GM23248 (cell line): ENCODE measurements at regions not wholly inside any gene's neighbourhood (a gene's known extent, or its start where the extent isn't known, plus 50 kb on each side); places are given as distances from the start of the nearest gene placed in this dataset.

Source experiments
- DNase-seq: peaks from one replicate; pipeline ENCODE4 v3.0.0-alpha.2; 2015
- H2AFZ ChIP-seq: fragments of 200-600 bp; sonication (generic); 2 replicates; pipeline ENCODE4 v1.6.1; 2016; ENCODE audit warnings: antibody characterized with exemption
- H3F3A ChIP-seq: fragments of 200-600 bp; sonication (generic); 2 replicates; pipeline ENCODE4 v1.6.1; 2016; ENCODE audit warnings: mild to moderate bottlenecking, antibody characterized with exemption, mixed run types; ENCODE audit not compliant: insufficient read depth
- H3K27ac ChIP-seq: fragments of 200-600 bp; sonication (generic); 2 replicates; pipeline ENCODE4 v1.5.1; 2016; ENCODE audit warnings: mild to moderate bottlenecking
- H3K27me3 ChIP-seq: fragments of 200-600 bp; sonication (generic); replicated peaks from 2 replicates; pipeline ENCODE4 v1.6.1; 2016; ENCODE audit warnings: mild to moderate bottlenecking; ENCODE audit not compliant: insufficient read depth
- H3K36me3 ChIP-seq: fragments of 200-600 bp; sonication (generic); 2 replicates; pipeline ENCODE4 v1.6.1; 2016; ENCODE audit warnings: low read depth, mild to moderate bottlenecking
- H3K4me1 ChIP-seq: fragments of 200-600 bp; sonication (generic); 2 replicates; pipeline ENCODE4 v1.6.1; 2016; ENCODE audit warnings: mild to moderate bottlenecking; ENCODE audit not compliant: insufficient read depth
- H3K4me2 ChIP-seq: fragments of 200-600 bp; sonication (generic); one replicate; pipeline ENCODE4 v1.6.1; 2016; ENCODE audit warnings: mild to moderate bottlenecking; ENCODE audit not compliant: unreplicated experiment
- H3K4me3 ChIP-seq: fragments of 200-600 bp; sonication (generic); 2 replicates; pipeline ENCODE4 v1.5.1; 2016; ENCODE audit warnings: mild to moderate bottlenecking
- H3K79me2 ChIP-seq: fragments of 200-600 bp; sonication (generic); 2 replicates; pipeline ENCODE4 v1.6.1; 2016; ENCODE audit warnings: mild to moderate bottlenecking; ENCODE audit not compliant: insufficient read depth
- H3K9ac ChIP-seq: fragments of 200-600 bp; sonication (generic); 2 replicates; pipeline ENCODE4 v1.6.1; 2016; ENCODE audit warnings: mild to moderate bottlenecking
- H3K9me2 ChIP-seq: fragments of 200-600 bp; sonication (generic); 2 replicates; pipeline ENCODE4 v1.6.1; 2016; ENCODE audit warnings: mixed run types, mild to moderate bottlenecking, moderate library complexity; ENCODE audit not compliant: insufficient read depth
- H3K9me3 ChIP-seq: fragments of 200-600 bp; sonication (generic); one replicate; pipeline ENCODE4 v1.6.1; 2017; ENCODE audit warnings: low read depth
- H4K20me1 ChIP-seq: fragments of 200-600 bp; sonication (generic); 2 replicates; pipeline ENCODE4 v1.6.0; 2016; ENCODE audit not compliant: insufficient read depth
- EZH2 ChIP-seq: fragments of 200-600 bp; sonication (generic); IDR thresholded peaks from 2 replicates; pipeline ENCODE4 v1.6.1; 2018; ENCODE audit warnings: antibody characterized with exemption, mild to moderate bottlenecking; ENCODE audit not compliant: insufficient read depth, poor library complexity, severe bottlenecking
- EZH2phosphoT487 ChIP-seq: fragments of 200-600 bp; sonication (generic); IDR thresholded peaks from 2 replicates; pipeline ENCODE4 v1.6.1; 2018; ENCODE audit warnings: antibody characterized with exemption, moderate library complexity, mild to moderate bottlenecking, low read depth; ENCODE audit not compliant: insufficient read depth
- WGBS, 2 experiments: methylation state at CpG; one replicate each; pipeline ENCODE4 v1.1.6; 2015 to 2017; ENCODE audit warnings: low lambda C conversion rate in 2 of 2, low coverage in 1 of 2; ENCODE audit errors: missing lambda C conversion rate in 2 of 2; 5-methylcytosine and 5-hydroxymethylcytosine counted together
- in situ Hi-C: fragments of 300-500 bp; cut with MboI; formaldehyde crosslinking; loops from 2 replicates; pipeline ENCODE4 v1.15.0; 2020

- no peaks in the 10 kb centered on the region for H3K36me3 ChIP-seq
- no peak for DNase-seq
Observed at GRCh38 chr5:74334762-74335384, 305.7 kb downstream of the ENC1 start.

GRCh38 chr5:74334062-74334761 lies 306.3 kb downstream of the ENC1 start:
- no peak for DNase-seq
- Histone ChIP-seq H3F3A (no peaks in the 10 kb centered on the region), H3K4me3 (no peak overlapping the region), H3K9me3 (no peaks in the 10 kb centered on the region), H3K4me1 (no peaks in the 10 kb centered on the region), H3K27me3 (no peaks in the 10 kb centered on the region), H3K36me3 (no peaks in the 10 kb centered on the region), H3K4me2 (no peak overlapping the region), H4K20me1 (no peaks in the 10 kb centered on the region), H3K9ac (no peak overlapping the region), H2AFZ (no peak overlapping the region), H3K79me2 (no peaks in the 10 kb centered on the region), H3K27ac (no peak overlapping the region), H3K9me2 (no peaks in the 10 kb centered on the region)
- TF ChIP-seq EZH2phosphoT487: no peak
- no peak for TF ChIP-seq EZH2
- WGBS, 2 experiments: 70 to 73% methylated on average over 4 of the region's 4 CpGs
- in situ Hi-C loops: no loop called here

More at GRCh38 chr5:74334762-74335384, 305.7 kb downstream of the ENC1 start:
- no peaks in the 10 kb centered on the region for H3F3A ChIP-seq
- in situ Hi-C loops: no loop called here
- H4K20me1 ChIP-seq: no peaks in the 10 kb centered on the region
- H3K27me3 ChIP-seq: no peaks in the 10 kb centered on the region
- no peak overlapping the region for H3K4me2 ChIP-seq
- no peaks in the 10 kb centered on the region for H3K79me2 ChIP-seq
- no peak overlapping the region for H2AFZ ChIP-seq
- no peaks in the 10 kb centered on the region for H3K4me1 ChIP-seq
- H3K27ac ChIP-seq: no peak overlapping the region
- TF ChIP-seq EZH2phosphoT487 (no peak), EZH2 (no peak)
- H3K9me3 ChIP-seq: no peaks in the 10 kb centered on the region
- 68 to 76% methylated on average over 5 of the region's 5 CpGs for WGBS, 2 experiments
- no peak overlapping the region for H3K4me3 ChIP-seq
- no peak overlapping the region for H3K9ac ChIP-seq
- H3K9me2 ChIP-seq: no peaks in the 10 kb centered on the region

- no peak overlapping the region for H3K9ac ChIP-seq
- H3K36me3 ChIP-seq: no peaks in the 10 kb centered on the region
- H3K4me2 ChIP-seq: no peak overlapping the region
- H3K9me2 ChIP-seq: no peaks in the 10 kb centered on the region
- no peak overlapping the region for H3K4me3 ChIP-seq
- no peaks in the 10 kb centered on the region for H3K9me3 ChIP-seq
- no peaks in the 10 kb centered on the region for H3K79me2 ChIP-seq
- H3F3A ChIP-seq: no peaks in the 10 kb centered on the region
- TF ChIP-seq EZH2phosphoT487: no peak
- TF ChIP-seq EZH2: no peak
- in situ Hi-C loops: no loop called here
- no peaks in the 10 kb centered on the region for H4K20me1 ChIP-seq
- H3K27me3 ChIP-seq: no peaks in the 10 kb centered on the region
- H3K4me1 ChIP-seq: no peaks in the 10 kb centered on the region
- H3K27ac ChIP-seq: no peak overlapping the region
- H2AFZ ChIP-seq: no peak overlapping the region
- no peak for DNase-seq
Observed at GRCh38 chr5:74333430-74333829, 307.1 kb downstream of the ENC1 start.

- H3F3A ChIP-seq: peaks cover under 1% of the 10 kb centered on the region
- 94 to 96% methylated on average over 3 of the region's 3 CpGs for WGBS, 2 experiments
- H3K9me3 ChIP-seq: no peaks in the 10 kb centered on the region
- H3K27me3 ChIP-seq: no peaks in the 10 kb centered on the region
- H3K36me3 ChIP-seq: no peaks in the 10 kb centered on the region
- H3K4me2 ChIP-seq: no peak overlapping the region
- no peak overlapping the region for H3K27ac ChIP-seq
- no peak overlapping the region for H3K4me3 ChIP-seq
- TF ChIP-seq EZH2phosphoT487 (no peak), EZH2 (no peak)
- no peaks in the 10 kb centered on the region for H3K9me2 ChIP-seq
- no peak overlapping the region for H2AFZ ChIP-seq
- DNase-seq: no peak
- no peaks in the 10 kb centered on the region for H4K20me1 ChIP-seq
- peaks cover 3% of the 10 kb centered on the region for H3K4me1 ChIP-seq
- no peak overlapping the region for H3K9ac ChIP-seq
- no peaks in the 10 kb centered on the region for H3K79me2 ChIP-seq
- in situ Hi-C loops: no loop called here
Observed at GRCh38 chr5:74332682-74333081, 307.8 kb downstream of the ENC1 start.
